ENCODE measurements at regions not wholly inside any gene's neighbourhood (a gene's known extent, or its start where the extent isn't known, plus 50 kb on each side); places are given as distances from the start of the nearest gene placed in this dataset.
"Not testable (repeated sequence)": the region's sequence is repeated elsewhere in the genome, so short reads cannot be mapped to it uniquely, and the experiment has no call there.

- no peaks in the 10 kb centered on the region for H3K4me1 ChIP-seq (ENCODE audit: control extremely low read depth in 1 of 4, control insufficient read depth in 4 of 4, insufficient read depth in 4 of 4, low read length in 3 of 4)
- ChIA-PET POLR2A (no interaction called here), CTCF (no interaction called here)
- no peak for DNase-seq
- WGBS (ENCODE audit: insufficient coverage): 100% methylated on average over 1 of the region's 2 CpGs
- H3K36me3 ChIP-seq (ENCODE audit: control insufficient read depth in 4 of 4, insufficient read depth in 4 of 4, low read length in 3 of 4): no peaks in the 10 kb centered on the region
- no peaks in the 10 kb centered on the region for H3K27me3 ChIP-seq (replicated peaks in 2 of 5; ENCODE audit: control insufficient read depth in 4 of 5, insufficient read depth in 5 of 5, low read length in 4 of 5)
- H3K27ac ChIP-seq (ENCODE audit: insufficient read depth in 1 of 2, low read depth in 1 of 2, low read length in 2 of 2, poor library complexity in 1 of 2, severe bottlenecking in 2 of 2): no peak overlapping the region
- H3K9me3 ChIP-seq (ENCODE audit: control extremely low read depth in 1 of 5, control insufficient read depth in 4 of 5, insufficient read depth in 2 of 5, low read depth in 1 of 5, low read length in 4 of 5): peaks cover 0 to 1% (median 0%) of the 10 kb centered on the region in 5 experiments
- H3K4me3 ChIP-seq (ENCODE audit: control insufficient read depth in 1 of 7, extremely low read depth in 1 of 7, insufficient read depth in 4 of 7, low read depth in 2 of 7, low read length in 6 of 7): no peak overlapping the region
These were observed 848.8 kb upstream of the ACO1 start for GRCh38 chr9:31535651-31536050.

GRCh38 chr9:31536471-31536870, 848.0 kb upstream of the ACO1 start:
- POLR2A ChIA-PET: no interaction called here

GRCh38 chr9:31541721-31542281, 842.6 kb upstream of the ACO1 start:
- H3K4me3 ChIP-seq (ENCODE audit: control insufficient read depth in 1 of 7, extremely low read depth in 1 of 7, insufficient read depth in 4 of 7, low read depth in 2 of 7, low read length in 6 of 7): no peak overlapping the region
- ChIA-PET CTCF (no interaction called here), POLR2A (no interaction called here)
- H3K4me1 ChIP-seq (ENCODE audit: control extremely low read depth in 1 of 4, control insufficient read depth in 4 of 4, insufficient read depth in 4 of 4, low read length in 3 of 4): no peaks in the 10 kb centered on the region
- H3K36me3 ChIP-seq (ENCODE audit: control insufficient read depth in 4 of 4, insufficient read depth in 4 of 4, low read length in 3 of 4): no peaks in the 10 kb centered on the region
- peaks cover 0 to 1% (median 0%) of the 10 kb centered on the region in 5 experiments for H3K9me3 ChIP-seq (ENCODE audit: control extremely low read depth in 1 of 5, control insufficient read depth in 4 of 5, insufficient read depth in 2 of 5, low read depth in 1 of 5, low read length in 4 of 5)
- no peak for DNase-seq
- 100% methylated on average over 1 of the region's 4 CpGs for WGBS (ENCODE audit: insufficient coverage)
- H3K27me3 ChIP-seq (replicated peaks in 2 of 5; ENCODE audit: control insufficient read depth in 4 of 5, insufficient read depth in 5 of 5, low read length in 4 of 5): no peaks in the 10 kb centered on the region
- H3K27ac ChIP-seq (ENCODE audit: insufficient read depth in 1 of 2, low read depth in 1 of 2, low read length in 2 of 2, poor library complexity in 1 of 2, severe bottlenecking in 2 of 2): no peak overlapping the region

More at GRCh38 chr9:31536471-31536870, 848.0 kb upstream of the ACO1 start:
- CTCF ChIA-PET: no interaction called here
- Histone ChIP-seq H3K27ac (ENCODE audit: insufficient read depth in 1 of 2, low read depth in 1 of 2, low read length in 2 of 2, poor library complexity in 1 of 2, severe bottlenecking in 2 of 2) (no peak overlapping the region), H3K4me3 (ENCODE audit: control insufficient read depth in 1 of 7, extremely low read depth in 1 of 7, insufficient read depth in 4 of 7, low read depth in 2 of 7, low read length in 6 of 7) (no peak overlapping the region), H3K4me1 (ENCODE audit: control extremely low read depth in 1 of 4, control insufficient read depth in 4 of 4, insufficient read depth in 4 of 4, low read length in 3 of 4) (no peaks in the 10 kb centered on the region), H3K9me3 (ENCODE audit: control extremely low read depth in 1 of 5, control insufficient read depth in 4 of 5, insufficient read depth in 2 of 5, low read depth in 1 of 5, low read length in 4 of 5) (peaks cover 0 to 1% (median 0%) of the 10 kb centered on the region in 5 experiments), H3K36me3 (ENCODE audit: control insufficient read depth in 4 of 4, insufficient read depth in 4 of 4, low read length in 3 of 4) (no peaks in the 10 kb centered on the region), H3K27me3 (replicated peaks in 2 of 5; ENCODE audit: control insufficient read depth in 4 of 5, insufficient read depth in 5 of 5, low read length in 4 of 5) (no peaks in the 10 kb centered on the region)
- WGBS (ENCODE audit: insufficient coverage): 100% methylated on average over 2 of the region's 4 CpGs
- no peak for DNase-seq

GRCh38 chr9:31542384-31543055, 841.9 kb upstream of the ACO1 start:
- CTCF ChIA-PET: no interaction called here
- Histone ChIP-seq H3K27me3 (replicated peaks in 2 of 5; ENCODE audit: control insufficient read depth in 4 of 5, insufficient read depth in 5 of 5, low read length in 4 of 5) (no peaks in the 10 kb centered on the region), H3K4me1 (ENCODE audit: control extremely low read depth in 1 of 4, control insufficient read depth in 4 of 4, insufficient read depth in 4 of 4, low read length in 3 of 4) (no peaks in the 10 kb centered on the region), H3K36me3 (ENCODE audit: control insufficient read depth in 4 of 4, insufficient read depth in 4 of 4, low read length in 3 of 4) (no peaks in the 10 kb centered on the region), H3K9me3 (ENCODE audit: control extremely low read depth in 1 of 5, control insufficient read depth in 4 of 5, insufficient read depth in 2 of 5, low read depth in 1 of 5, low read length in 4 of 5) (peaks cover 0 to 1% (median 0%) of the 10 kb centered on the region in 5 experiments), H3K27ac (ENCODE audit: insufficient read depth in 1 of 2, low read depth in 1 of 2, low read length in 2 of 2, poor library complexity in 1 of 2, severe bottlenecking in 2 of 2) (no peak overlapping the region), H3K4me3 (ENCODE audit: control insufficient read depth in 1 of 7, extremely low read depth in 1 of 7, insufficient read depth in 4 of 7, low read depth in 2 of 7, low read length in 6 of 7) (no peak overlapping the region)
- WGBS (ENCODE audit: insufficient coverage): 40% methylated on average over 1 of the region's 5 CpGs
- POLR2A ChIA-PET: no interaction called here
- DNase-seq: no peak

GRCh38 chr9:31554941-31555340, 829.5 kb upstream of the ACO1 start:
- Histone ChIP-seq H3K36me3 (ENCODE audit: control insufficient read depth in 4 of 4, insufficient read depth in 4 of 4, low read length in 3 of 4) (no peaks in the 10 kb centered on the region), H3K4me3 (ENCODE audit: control insufficient read depth in 1 of 7, extremely low read depth in 1 of 7, insufficient read depth in 4 of 7, low read depth in 2 of 7, low read length in 6 of 7) (no peak overlapping the region), H3K9me3 (ENCODE audit: control extremely low read depth in 1 of 5, control insufficient read depth in 4 of 5, insufficient read depth in 2 of 5, low read depth in 1 of 5, low read length in 4 of 5) (no peaks in the 10 kb centered on the region), H3K27me3 (replicated peaks in 2 of 5; ENCODE audit: control insufficient read depth in 4 of 5, insufficient read depth in 5 of 5, low read length in 4 of 5) (no peaks in the 10 kb centered on the region), H3K27ac (ENCODE audit: insufficient read depth in 1 of 2, low read depth in 1 of 2, low read length in 2 of 2, poor library complexity in 1 of 2, severe bottlenecking in 2 of 2) (no peak overlapping the region), H3K4me1 (ENCODE audit: control extremely low read depth in 1 of 4, control insufficient read depth in 4 of 4, insufficient read depth in 4 of 4, low read length in 3 of 4) (no peaks in the 10 kb centered on the region)
- WGBS (ENCODE audit: insufficient coverage): 100% methylated on average over 2 of the region's 2 CpGs
- no peak for DNase-seq
- ChIA-PET POLR2A (no interaction called here), CTCF (no interaction called here)

- no peaks in the 10 kb centered on the region for H3K36me3 ChIP-seq (ENCODE audit: control insufficient read depth in 4 of 4, insufficient read depth in 4 of 4, low read length in 3 of 4)
- H3K27me3 ChIP-seq (replicated peaks in 2 of 5; ENCODE audit: control insufficient read depth in 4 of 5, insufficient read depth in 5 of 5, low read length in 4 of 5): no peaks in the 10 kb centered on the region
- no peak overlapping the region for H3K27ac ChIP-seq (ENCODE audit: insufficient read depth in 1 of 2, low read depth in 1 of 2, low read length in 2 of 2, poor library complexity in 1 of 2, severe bottlenecking in 2 of 2)
- 100% methylated on average over 1 of the region's 3 CpGs for WGBS (ENCODE audit: insufficient coverage)
- H3K9me3 ChIP-seq (ENCODE audit: control extremely low read depth in 1 of 5, control insufficient read depth in 4 of 5, insufficient read depth in 2 of 5, low read depth in 1 of 5, low read length in 4 of 5): no peaks in the 10 kb centered on the region
- H3K4me1 ChIP-seq (ENCODE audit: control extremely low read depth in 1 of 4, control insufficient read depth in 4 of 4, insufficient read depth in 4 of 4, low read length in 3 of 4): no peaks in the 10 kb centered on the region
- H3K4me3 ChIP-seq (ENCODE audit: control insufficient read depth in 1 of 7, extremely low read depth in 1 of 7, insufficient read depth in 4 of 7, low read depth in 2 of 7, low read length in 6 of 7): no peak overlapping the region
- POLR2A ChIA-PET: no interaction called here
- CTCF ChIA-PET: no interaction called here
- no peak for DNase-seq
These were observed 827.6 kb upstream of the ACO1 start for GRCh38 chr9:31556667-31557463.

- H3K27me3 ChIP-seq (replicated peaks in 2 of 5; ENCODE audit: control insufficient read depth in 4 of 5, insufficient read depth in 5 of 5, low read length in 4 of 5); H3K36me3 ChIP-seq (ENCODE audit: control insufficient read depth in 4 of 4, insufficient read depth in 4 of 4, low read length in 3 of 4); H3K27ac ChIP-seq (ENCODE audit: insufficient read depth in 1 of 2, low read depth in 1 of 2, low read length in 2 of 2, poor library complexity in 1 of 2, severe bottlenecking in 2 of 2); POLR2A ChIA-PET; H3K4me3 ChIP-seq (ENCODE audit: control insufficient read depth in 1 of 7, extremely low read depth in 1 of 7, insufficient read depth in 4 of 7, low read depth in 2 of 7, low read length in 6 of 7); CTCF ChIA-PET; H3K4me1 ChIP-seq (ENCODE audit: control extremely low read depth in 1 of 4, control insufficient read depth in 4 of 4, insufficient read depth in 4 of 4, low read length in 3 of 4); H3K9me3 ChIP-seq (ENCODE audit: control extremely low read depth in 1 of 5, control insufficient read depth in 4 of 5, insufficient read depth in 2 of 5, low read depth in 1 of 5, low read length in 4 of 5); DNase-seq: not testable (repeated sequence)
- WGBS (ENCODE audit: insufficient coverage): no CpG with 5 or more reads among the region's 1 CpG
These were observed 812.3 kb upstream of the ACO1 start for GRCh38 chr9:31572190-31572589.
